Esophagus squamous epithelium (tissue), 5 donors: ENCODE measurements at regions not wholly inside any gene's neighbourhood (a gene's known extent, or its start where the extent isn't known, plus 50 kb on each side); places are given as distances from the start of the nearest gene placed in this dataset.

ENCODE experiments used
- DNase-seq: peaks from one replicate; lab custom pipeline; 2025; lab: John Stamatoyannopoulos, UW
- H3K27ac ChIP-seq, 4 donors: fragments of 200-600 bp; sonication (generic); one replicate each; pipeline ENCODE4 v1.5.1; 2016 to 2019; ENCODE audit warnings: mild to moderate bottlenecking in 1 of 4
- H3K27me3 ChIP-seq, 4 donors: fragments of 200-600 bp; sonication (generic); 1 replicate in 3 of 4; 2 replicates in 1 of 4; pipeline versions ENCODE4 v1.5.1 to v1.6.0; 2017 to 2021; ENCODE audit warnings: antibody characterized with exemption in 1 of 4
- H3K36me3 ChIP-seq, 3 donors: fragments of 200-600 bp; sonication (generic); one replicate each; pipeline ENCODE4 v1.5.1; 2016 to 2019
- H3K4me1 ChIP-seq, 3 donors: fragments of 200-600 bp; sonication (generic); one replicate each; pipeline ENCODE4 v1.5.1; 2017 to 2019
- H3K4me3 ChIP-seq, 4 donors: fragments of 200-600 bp; sonication (generic); 1 replicate in 3 of 4; 2 replicates in 1 of 4; pipeline ENCODE4 v1.5.1; 2016 to 2019; ENCODE audit warnings: mild to moderate bottlenecking in 2 of 4, moderate library complexity in 1 of 4
- H3K9me3 ChIP-seq, 3 donors: fragments of 200-600 bp; sonication (generic); one replicate each; pipeline ENCODE4 v1.5.1; 2016 to 2019
- CTCF ChIP-seq, 6 experiments: fragments of 450-650 bp in 4 of 6; fragments of 200-600 bp in 2 of 6; sonication (generic) in 2 of 6; IDR thresholded peaks; one replicate each; pipeline ENCODE4 v1.5.1; 2016 to 2019; ENCODE audit warnings: antibody characterized with exemption in 6 of 6, mild to moderate bottlenecking in 4 of 6, moderate library complexity in 4 of 6
- POLR2A ChIP-seq, 4 donors: fragments of 450-650 bp; IDR thresholded peaks; one replicate each; pipeline ENCODE4 v1.6.1; 2017; ENCODE audit warnings: antibody characterized with exemption in 4 of 4, mild to moderate bottlenecking in 4 of 4, moderate library complexity in 3 of 4
- WGBS, 2 donors: methylation state at CpG; one replicate each; pipeline ENCODE4 v1.1.5; 2018; 5-methylcytosine and 5-hydroxymethylcytosine counted together
- intact Hi-C: fragments of 100-400 bp; cut with DNase I; formaldehyde crosslinking; loops from one replicate; pipeline ENCODE4 v1.15.0; 2022
- donor health status: DM: yes; HTN: yes; CAD: no.

GRCh38 chr11:38577769-38578168 is 1979.7 kb upstream of the RAG2 start:
- H3K4me3 ChIP-seq = no peak overlapping the region
- H3K9me3 ChIP-seq = peaks cover 0 to 21% (median 4%) of the 10 kb centered on the region in 3 donors
- TF ChIP-seq CTCF (IDR thresholded peaks at IDR 0.05) = no peak
- no peak for TF ChIP-seq POLR2A (IDR thresholded peaks at IDR 0.05)
- DNase-seq = no peak
- intact Hi-C loops = no loop called here
- no peaks in the 10 kb centered on the region for H3K4me1 ChIP-seq
- H3K36me3 ChIP-seq = no peaks in the 10 kb centered on the region
- H3K27ac ChIP-seq = no peak overlapping the region
- H3K27me3 ChIP-seq = no peaks in the 10 kb centered on the region

DNA sequence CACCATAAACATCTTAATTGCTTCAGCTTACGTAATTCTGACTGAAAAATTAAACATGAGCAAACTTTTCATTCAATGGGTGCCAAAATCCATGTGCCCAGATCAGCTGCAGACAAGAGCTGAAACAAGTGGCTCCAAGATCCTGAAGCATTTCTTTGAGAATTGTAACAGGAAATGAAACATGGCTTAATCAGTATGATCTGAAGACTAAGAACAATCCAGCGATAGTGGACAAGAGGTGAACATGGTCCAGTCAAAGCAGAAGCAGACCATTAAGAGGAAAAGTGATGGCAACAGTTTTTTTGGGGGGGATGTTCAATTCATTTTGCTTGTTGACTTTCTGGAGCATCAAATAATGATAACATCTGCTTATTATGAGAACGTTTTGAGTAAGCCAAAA is 1964.5 kb upstream of the RAG2 start:
- Histone ChIP-seq H3K27ac (no peak overlapping the region), H3K36me3 (no peaks in the 10 kb centered on the region), H3K4me3 (no peak overlapping the region), H3K27me3 (no peaks in the 10 kb centered on the region), H3K4me1 (no peaks in the 10 kb centered on the region), H3K9me3 (peaks cover 0 to 5% (median 0%) of the 10 kb centered on the region in 3 donors)
- TF ChIP-seq POLR2A (IDR thresholded peaks at IDR 0.05) (no peak), CTCF (IDR thresholded peaks at IDR 0.05) (no peak)
- 48 to 50% methylated on average over 3 of the region's 3 CpGs for WGBS, 2 donors
- DNase-seq = no peak
- intact Hi-C loops = no loop called here

DNA sequence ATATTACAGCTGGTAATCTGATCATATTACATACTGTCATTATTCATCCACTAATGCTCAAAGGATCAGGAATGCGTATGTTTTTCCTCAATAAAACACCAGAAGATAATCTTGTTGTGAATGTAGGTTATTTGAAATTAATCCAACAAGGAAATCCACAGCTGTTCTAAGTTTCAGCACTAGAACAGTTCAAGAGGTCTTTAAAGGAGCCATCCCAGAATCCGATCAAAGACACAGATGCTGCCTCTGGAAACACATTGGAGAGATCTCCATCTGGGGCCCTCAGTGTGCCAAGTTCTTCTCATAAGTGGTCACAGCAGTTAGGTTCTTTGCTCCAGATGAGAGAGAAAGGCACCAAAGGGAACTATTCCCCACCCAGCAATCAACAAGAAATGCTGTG is 1955.1 kb upstream of the RAG2 start:
- Histone ChIP-seq H3K4me1 (no peaks in the 10 kb centered on the region), H3K4me3 (no peak overlapping the region), H3K27ac (no peak overlapping the region), H3K27me3 (no peaks in the 10 kb centered on the region), H3K36me3 (no peaks in the 10 kb centered on the region), H3K9me3 (no peaks in the 10 kb centered on the region)
- 43 to 59% methylated on average over 2 of the region's 2 CpGs for WGBS, 2 donors
- DNase-seq = no peak
- TF ChIP-seq CTCF (IDR thresholded peaks at IDR 0.05) (no peak), POLR2A (IDR thresholded peaks at IDR 0.05) (no peak)
- intact Hi-C loops = no loop called here

GRCh38 chr11:38547462-38547861 is 1949.4 kb upstream of the RAG2 start:
- TF ChIP-seq POLR2A (IDR thresholded peaks at IDR 0.05) = no peak
- TF ChIP-seq CTCF (IDR thresholded peaks at IDR 0.05) = no peak
- Histone ChIP-seq H3K9me3 (no peaks in the 10 kb centered on the region), H3K27ac (no peak overlapping the region), H3K4me1 (no peaks in the 10 kb centered on the region), H3K4me3 (no peak overlapping the region), H3K27me3 (no peaks in the 10 kb centered on the region), H3K36me3 (no peaks in the 10 kb centered on the region)
- WGBS, 2 donors = 25 to 47% methylated on average over 1 of the region's 1 CpG
- no peak for DNase-seq
- intact Hi-C loops = no loop called here

DNA sequence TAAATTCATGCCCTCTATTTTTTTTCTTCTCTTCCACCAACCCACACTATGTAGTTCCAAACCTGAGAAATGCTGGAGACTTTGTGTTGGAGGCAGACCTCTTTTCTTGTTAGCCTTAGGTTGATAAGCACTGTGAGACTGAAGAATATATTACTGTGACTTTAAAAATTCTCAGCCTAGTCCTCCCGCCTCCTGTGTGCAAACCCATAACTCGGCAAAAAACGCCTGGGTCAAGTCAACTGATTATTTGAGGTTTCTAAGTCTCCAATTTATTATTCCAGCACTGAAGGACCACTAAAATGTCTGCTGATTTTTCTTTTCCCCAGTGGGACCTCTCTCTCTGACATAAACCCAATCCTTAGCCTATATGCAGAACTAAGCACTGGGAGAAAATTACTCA is 1946.0 kb upstream of the RAG2 start:
- Histone ChIP-seq H3K9me3 (no peaks in the 10 kb centered on the region), H3K36me3 (no peaks in the 10 kb centered on the region), H3K27ac (no peak overlapping the region), H3K4me1 (no peaks in the 10 kb centered on the region), H3K27me3 (no peaks in the 10 kb centered on the region), H3K4me3 (no peak overlapping the region)
- no peak for TF ChIP-seq CTCF (IDR thresholded peaks at IDR 0.05)
- TF ChIP-seq POLR2A (IDR thresholded peaks at IDR 0.05) = no peak
- WGBS, 2 donors = 61 to 65% methylated on average over 3 of the region's 3 CpGs
- intact Hi-C loops = no loop called here
- DNase-seq = no peak
